HepG2 (cell line): ENCODE measurements at regions not wholly inside any gene's neighbourhood (a gene's known extent, or its start where the extent isn't known, plus 50 kb on each side); places are given as distances from the start of the nearest gene placed in this dataset.

Experiments used
- CBX5 ChIP-seq: sonication (generic); formaldehyde crosslinking; IDR thresholded peaks from 2 replicates; pipeline ENCODE4 v1.4.0; 2020; ENCODE audit warnings: missing genetic modification reagents, borderline replicate concordance
- CTCF ChIP-seq: sonication (generic); formaldehyde crosslinking; IDR thresholded peaks from 2 replicates; pipeline ENCODE4 v1.5.0; 2020; ENCODE audit warnings: mild to moderate bottlenecking, missing genetic modification reagents, moderate library complexity
- MED1 ChIP-seq: sonication (generic); formaldehyde crosslinking; IDR thresholded peaks from 2 replicates; pipeline ENCODE4 v1.4.0; 2020; ENCODE audit warnings: missing genetic modification reagents
- NFE2L2 ChIP-seq: fragments of 150-350 bp; IDR thresholded peaks from 2 replicates; pipeline ENCODE4 v1.6.1; 2014; ENCODE audit warnings: low read length
- NFYB ChIP-seq: sonication (generic); formaldehyde crosslinking; IDR thresholded peaks from 2 replicates; pipeline ENCODE4 v1.4.0; 2020; ENCODE audit warnings: missing genetic modification reagents
- NR2F6 ChIP-seq, 2 experiments: IDR thresholded peaks; 2 replicates each; pipeline ENCODE4 v1.6.1; 2016; ENCODE audit warnings: antibody characterized with exemption in 1 of 2, mild to moderate bottlenecking in 1 of 2
- ZFP37 ChIP-seq: sonication (generic); formaldehyde crosslinking; IDR thresholded peaks from 2 replicates; pipeline ENCODE4 v1.4.0; 2020; ENCODE audit warnings: missing genetic modification reagents, borderline replicate concordance
- ZNF256 ChIP-seq: sonication (generic); formaldehyde crosslinking; conservative IDR thresholded peaks from 2 replicates; pipeline ENCODE4 v1.4.0; 2020; ENCODE audit warnings: missing genetic modification reagents
- ZNF569 ChIP-seq: sonication (generic); formaldehyde crosslinking; IDR thresholded peaks from 2 replicates; pipeline ENCODE4 v1.5.0; 2020; ENCODE audit warnings: mild to moderate bottlenecking, missing genetic modification reagents, moderate library complexity, borderline replicate concordance

DNA sequence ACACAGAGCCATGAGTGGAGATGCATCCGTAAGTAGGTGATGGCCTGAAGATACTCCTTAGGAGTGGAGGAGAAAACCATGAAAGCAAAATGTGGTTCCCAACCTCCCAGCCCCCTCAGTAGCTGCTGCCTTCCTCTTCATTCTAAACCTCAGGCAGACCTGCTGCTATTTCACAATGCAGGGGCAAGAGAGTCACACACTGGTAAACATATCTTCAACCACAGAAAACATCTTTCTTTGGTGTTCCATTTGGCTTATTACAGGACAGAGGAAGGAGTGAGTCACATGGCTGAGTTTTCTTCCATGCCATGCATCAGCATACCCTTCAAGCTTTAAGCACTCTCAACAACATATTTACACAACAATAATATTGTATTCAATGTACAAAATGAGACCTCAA is 342.1 kb downstream of the BMPER start:
- TF ChIP-seq NFE2L2: no peak
- no peak for TF ChIP-seq NR2F6 (IDR thresholded peaks at IDR 0.05)
- TF ChIP-seq NR2F6 (CRISPR knock-in tag; IDR thresholded peaks at IDR 0.05): no peak
- TF ChIP-seq NFYB: no peak
- TF ChIP-seq ZNF256 (CRISPR knock-in tag): no peak
- TF ChIP-seq ZFP37 (CRISPR knock-in tag): no peak
- TF ChIP-seq CBX5 (CRISPR knock-in tag): no peak
- no peak for TF ChIP-seq ZNF569
- TF ChIP-seq MED1: no peak
- TF ChIP-seq CTCF (CRISPR knock-in tag): no peak
